Stimulated activated CD4-positive, alpha-beta T cell treated with anti-CD3 and anti-CD28 coated beads, Interleukin-4, amount 100 ng/mL, for 1 hour (primary cell): ENCODE measurements at regions not wholly inside any gene's neighbourhood (a gene's known extent, or its start where the extent isn't known, plus 50 kb on each side); places are given as distances from the start of the nearest gene placed in this dataset.

Source experiments
- DNase-seq: peaks from one replicate; pipeline ENCODE4 v3.0.0-alpha.2; 2020

DNA sequence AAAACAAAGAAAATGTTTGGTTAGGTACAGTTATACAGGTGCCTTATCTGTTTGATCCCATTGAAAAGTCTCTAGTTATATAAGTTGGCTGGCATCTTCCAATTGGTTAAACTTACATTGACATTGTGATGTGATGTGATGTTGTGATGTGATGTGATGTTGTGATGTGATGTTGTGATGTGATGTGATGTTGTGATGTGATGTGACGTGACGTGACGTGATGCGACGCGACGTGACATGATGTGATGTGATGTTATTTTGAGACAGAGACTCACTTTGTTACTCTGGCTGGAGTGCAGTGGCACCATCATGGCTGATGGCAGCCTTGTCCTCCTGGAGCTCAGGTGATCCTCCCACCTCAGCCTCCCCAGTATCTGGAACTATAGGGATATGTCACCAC lies 507.6 kb downstream of the HAO1 start:
- no peak for DNase-seq

DNA sequence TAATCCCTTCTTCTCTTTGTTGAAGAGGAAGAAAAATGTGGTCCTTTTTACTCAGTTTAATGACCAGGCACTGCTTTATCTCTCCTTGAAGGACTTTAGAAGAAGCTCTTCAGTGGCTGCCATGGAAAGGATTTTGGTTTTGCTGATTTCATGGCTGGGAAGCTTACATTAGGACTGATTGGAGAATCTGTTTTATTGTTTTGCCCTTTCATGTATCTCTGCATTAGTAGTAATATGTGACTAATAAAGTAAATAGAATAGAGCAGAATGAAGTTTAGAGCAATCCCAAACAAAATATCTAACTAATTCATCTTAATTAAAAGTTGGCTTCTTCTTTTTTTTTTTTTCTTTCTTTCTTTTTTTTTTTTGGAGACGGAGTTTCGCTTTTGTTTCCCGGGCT lies 502.9 kb downstream of the HAO1 start:
- DNase-seq = no peak

DNA sequence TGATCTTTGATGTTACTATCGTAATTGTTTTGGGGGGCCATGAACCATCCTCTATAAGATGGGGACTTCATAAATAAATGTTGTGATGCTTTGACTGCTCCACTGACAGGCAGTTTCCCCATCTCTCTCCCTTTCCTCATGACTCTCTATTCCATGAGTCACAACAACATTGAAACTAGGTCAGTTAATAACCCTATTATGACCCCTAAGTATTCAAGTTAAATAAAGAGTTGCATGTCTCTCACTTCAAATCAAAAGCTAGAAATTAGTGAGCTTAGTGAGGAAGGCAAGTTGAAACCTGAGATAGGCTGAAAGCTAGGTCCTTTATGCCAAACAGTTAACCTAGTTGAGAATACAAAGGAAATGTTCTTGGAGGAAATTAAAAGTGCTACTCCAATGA lies 491.0 kb downstream of the HAO1 start:
- no peak for DNase-seq

DNA sequence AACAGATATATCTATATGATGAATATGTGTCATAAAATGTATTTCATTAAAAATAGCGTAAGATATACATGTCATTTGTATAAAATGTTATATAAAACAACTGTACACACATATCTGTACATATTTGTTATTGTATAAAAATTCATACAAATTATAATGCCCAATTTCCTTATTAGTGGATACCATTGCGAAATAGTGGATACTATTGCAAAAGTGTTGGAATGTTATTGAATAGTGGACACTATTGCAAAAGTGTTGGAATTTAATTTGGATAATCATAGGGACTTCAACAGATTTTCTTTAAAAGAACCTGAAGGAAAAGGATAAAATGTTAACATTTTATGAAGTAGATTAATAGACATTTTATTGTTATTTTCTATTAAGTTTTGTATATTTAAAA lies 487.4 kb downstream of the HAO1 start:
- no peak for DNase-seq

DNA sequence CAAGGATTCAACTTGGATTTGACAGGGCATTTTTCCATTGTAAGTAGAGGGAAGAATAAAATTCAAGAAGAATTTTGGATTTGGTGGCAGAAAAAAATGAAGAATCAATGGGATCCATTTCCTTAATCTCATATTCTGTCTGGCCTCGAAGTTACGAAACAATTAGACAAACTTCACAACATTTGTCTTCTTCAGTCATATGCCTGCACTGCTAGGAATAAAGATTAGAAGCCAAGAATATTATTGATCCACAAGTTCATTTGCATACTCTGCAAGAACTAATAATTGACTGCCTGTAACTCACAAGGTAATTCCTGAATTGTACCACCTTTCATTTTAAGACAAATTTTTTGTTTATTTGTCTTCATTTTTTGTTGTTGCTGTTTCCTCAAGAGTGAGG lies 486.2 kb downstream of the HAO1 start:
- DNase-seq = no peak

DNA sequence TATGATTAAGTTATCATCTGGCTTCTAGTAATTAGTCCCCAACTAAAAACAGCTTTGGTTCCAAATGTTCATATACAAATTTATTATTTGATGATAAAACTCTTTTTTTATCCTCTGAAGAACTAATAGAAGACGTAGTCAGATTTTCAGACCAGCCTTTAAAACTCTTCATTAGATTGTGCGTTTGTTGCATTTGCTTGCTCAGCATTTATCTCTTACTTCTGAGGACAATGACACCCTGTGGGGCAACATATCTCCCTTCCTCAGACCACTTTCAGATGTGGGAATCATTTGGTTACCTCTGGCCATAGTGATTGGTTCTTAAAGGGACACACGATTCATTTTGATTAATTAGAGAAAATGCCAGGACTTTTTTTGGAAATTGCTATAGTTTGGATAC lies 481.8 kb downstream of the HAO1 start:
- DNase-seq = no peak

DNA sequence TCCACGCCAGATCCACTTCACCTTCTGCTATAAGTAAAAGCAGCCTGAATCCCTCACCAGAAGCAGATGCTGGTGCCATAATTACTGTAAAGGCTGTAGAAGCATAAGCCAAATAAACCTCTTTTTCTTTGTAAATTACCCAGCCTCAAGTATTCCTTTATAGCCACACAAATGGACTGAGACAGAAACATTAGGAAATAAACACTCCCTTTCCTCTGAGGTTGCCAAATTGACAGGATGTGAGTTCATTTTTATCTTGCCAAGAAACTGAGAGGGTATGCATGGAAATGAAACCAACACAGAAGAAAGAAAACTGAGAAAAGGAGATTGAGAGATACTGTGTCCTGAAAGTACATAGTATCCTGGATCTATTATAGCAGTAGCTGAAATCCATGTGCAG lies 481.2 kb downstream of the HAO1 start:
- no peak for DNase-seq

DNA sequence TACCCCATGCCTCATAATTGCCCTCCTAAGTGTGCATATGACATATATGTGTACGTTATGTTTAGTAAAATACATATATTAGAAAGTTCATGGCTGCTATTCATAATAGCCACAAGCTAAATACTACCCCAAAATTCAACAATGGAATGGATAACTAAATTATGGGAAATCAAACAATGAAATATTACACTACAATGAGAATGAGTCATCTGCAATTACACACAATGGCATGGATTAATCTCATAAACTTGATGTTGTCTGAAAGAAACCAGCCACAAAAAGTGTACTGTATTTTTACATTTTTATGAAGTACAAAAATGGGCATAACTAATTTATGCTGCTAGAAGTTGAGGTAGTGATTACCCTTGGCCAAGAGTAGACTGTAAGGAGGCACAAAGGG lies 477.0 kb downstream of the HAO1 start:
- DNase-seq = no peak

DNA sequence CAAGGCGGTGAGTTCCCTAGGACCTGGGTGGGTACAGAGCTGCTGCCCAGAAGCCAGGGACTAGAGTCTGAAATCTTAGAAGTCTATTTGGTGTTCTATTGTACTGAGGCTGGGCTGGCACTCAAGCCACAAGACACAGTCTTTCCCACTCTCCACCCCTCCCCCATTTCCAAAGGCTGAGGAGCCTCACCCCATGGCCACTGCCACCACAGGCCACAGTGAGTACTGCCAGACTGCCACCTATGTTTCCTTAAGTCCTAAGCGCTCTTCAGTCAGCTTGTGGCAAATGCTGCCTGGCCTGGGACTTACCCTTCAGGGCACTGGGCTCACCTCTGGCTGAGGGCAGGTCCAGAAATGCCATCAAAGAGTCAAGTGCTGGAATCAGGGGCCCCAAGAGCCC lies 469.3 kb downstream of the HAO1 start:
- DNase-seq = no peak

DNA sequence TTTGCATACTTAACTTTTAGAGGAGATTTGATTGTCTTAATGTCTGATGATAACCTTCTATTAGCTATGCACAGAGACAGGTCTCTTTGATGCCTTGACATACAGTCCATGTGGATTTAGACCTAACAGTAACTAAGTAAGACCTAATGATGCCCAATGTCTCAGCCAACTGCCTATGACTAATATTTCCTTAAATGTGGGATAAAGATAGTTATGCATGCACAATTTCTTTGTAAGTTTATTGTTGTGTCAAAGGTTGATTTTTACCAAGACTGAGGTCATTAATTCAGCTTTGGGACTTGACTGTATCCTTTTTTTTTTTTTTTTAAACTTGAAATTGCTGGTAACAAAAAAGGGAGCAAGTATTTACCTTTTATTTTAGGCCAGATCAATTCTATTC lies 450.0 kb downstream of the HAO1 start:
- DNase-seq = no peak

DNA sequence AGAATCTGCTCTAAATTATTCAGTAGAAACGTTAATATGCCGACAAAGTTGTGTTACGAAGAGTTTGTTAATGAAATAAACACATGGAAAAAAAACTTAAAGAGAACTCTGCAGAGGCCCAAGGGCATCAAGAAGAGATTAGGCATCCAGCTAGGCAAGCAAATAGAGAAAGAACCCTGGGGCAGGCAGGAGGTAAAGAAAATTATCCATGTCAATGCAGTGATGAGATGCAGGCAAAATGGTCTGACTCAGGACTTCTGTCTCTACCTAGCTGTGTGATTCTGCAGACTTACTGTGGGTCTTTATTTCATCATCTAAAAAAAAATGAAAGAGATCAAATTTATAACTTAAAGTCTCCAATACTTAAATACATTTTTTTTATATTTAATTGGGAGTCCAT lies 448.0 kb downstream of the HAO1 start:
- DNase-seq = no peak

DNA sequence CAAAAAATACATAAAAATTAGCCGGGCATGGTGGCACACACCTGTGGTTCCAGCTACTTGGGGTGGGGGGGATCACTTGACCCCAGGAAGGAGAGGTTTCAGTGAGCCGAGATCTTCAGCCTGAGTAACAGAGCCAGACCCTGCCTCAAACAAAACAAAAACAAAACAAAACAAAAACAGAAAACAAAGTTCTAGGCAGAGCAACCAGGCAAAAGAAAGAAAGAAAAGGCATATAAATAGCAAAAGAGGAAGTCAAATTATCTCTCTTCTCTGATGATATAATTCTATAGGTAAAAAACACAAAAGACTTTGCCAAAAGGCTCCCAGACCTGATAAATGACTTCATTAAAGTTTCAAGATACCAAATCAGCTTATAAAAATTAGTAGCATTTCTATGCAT lies 446.9 kb downstream of the HAO1 start:
- DNase-seq = no peak

DNA sequence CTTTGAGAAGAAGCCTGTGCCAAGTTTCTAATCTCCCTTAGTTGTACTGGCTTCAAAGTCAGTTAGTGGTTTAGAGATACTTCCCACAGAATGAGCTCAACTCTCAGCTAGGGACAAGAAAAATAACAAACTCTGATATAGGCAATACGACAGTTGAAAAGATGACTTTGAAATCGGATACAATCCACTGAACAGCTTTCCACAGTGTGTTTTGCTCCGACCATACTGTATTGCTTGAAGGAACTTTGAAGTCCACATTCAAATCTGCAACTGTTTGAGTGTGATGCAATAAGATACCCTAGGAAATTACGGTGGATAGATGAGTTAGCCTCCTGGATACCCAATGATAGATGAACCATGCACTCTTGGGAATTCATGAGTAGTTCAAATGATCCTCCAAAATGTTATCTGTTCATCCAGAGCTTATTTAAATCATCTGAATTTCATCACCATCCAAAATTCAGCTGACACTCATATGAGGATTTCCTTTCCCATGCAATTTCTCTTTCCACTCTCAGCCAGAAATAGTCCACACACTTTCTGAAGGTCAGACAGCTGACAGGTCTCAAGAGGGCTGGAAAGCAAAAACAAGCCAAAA lies 443.8 kb downstream of the HAO1 start:
- no peak for DNase-seq

DNA sequence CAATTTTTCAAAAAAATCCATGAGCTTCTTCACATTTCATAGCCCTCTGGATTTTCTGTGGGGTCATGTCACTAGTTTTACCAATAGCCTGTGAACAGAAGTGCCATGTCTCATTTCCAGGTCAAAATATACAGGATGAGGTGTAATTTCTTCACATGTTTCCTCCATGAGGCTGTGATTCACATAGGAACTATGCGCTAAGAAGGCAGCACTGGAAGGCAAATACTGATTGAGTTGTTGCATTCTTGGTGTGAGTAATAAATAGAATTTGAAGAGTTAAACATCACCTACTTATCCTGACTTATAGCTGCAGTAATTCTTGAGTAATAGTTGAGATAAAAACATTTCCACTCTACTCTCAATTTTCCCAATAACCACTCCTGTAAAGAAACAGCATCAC lies 442.3 kb downstream of the HAO1 start:
- DNase-seq = no peak

DNA sequence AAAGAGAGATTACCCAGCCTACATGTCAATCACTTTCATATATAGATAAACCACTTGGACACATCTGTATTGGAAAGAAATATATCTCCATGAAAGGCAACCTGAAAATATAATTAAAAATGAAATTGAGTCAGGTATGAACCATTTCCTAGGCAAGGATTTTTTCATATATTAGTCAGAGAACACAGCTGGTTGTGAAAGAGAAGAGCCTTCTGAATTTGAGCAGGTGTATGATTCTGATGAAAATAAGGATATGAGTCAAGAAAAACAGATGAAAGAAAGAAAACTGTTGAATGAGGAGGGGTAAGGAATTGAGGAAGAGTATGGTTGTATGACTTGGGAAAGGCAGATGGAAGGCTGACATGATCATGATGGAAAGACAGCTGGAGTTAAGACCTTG lies 441.1 kb downstream of the HAO1 start:
- no peak for DNase-seq

DNA sequence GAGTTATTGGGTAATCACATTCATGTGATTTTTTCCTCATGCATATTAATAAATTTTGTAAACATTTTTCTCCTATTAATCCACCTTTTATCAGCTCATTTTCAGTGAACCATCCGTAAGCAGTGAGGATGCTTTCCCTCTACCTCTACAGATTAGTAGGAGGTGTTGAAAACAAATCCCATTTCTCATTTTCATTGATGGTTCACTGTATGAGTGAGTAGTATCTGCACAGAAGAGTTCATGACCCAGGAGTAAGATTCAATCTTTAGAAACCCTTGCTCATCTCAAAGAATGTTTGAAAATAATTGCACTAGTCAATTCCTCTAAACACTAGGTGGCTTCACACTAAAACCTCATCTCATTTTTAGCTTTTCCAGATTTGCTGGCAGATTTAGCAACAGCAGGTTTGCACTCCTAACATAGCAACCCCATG lies 440.0 kb downstream of the HAO1 start:
- no peak for DNase-seq

DNA sequence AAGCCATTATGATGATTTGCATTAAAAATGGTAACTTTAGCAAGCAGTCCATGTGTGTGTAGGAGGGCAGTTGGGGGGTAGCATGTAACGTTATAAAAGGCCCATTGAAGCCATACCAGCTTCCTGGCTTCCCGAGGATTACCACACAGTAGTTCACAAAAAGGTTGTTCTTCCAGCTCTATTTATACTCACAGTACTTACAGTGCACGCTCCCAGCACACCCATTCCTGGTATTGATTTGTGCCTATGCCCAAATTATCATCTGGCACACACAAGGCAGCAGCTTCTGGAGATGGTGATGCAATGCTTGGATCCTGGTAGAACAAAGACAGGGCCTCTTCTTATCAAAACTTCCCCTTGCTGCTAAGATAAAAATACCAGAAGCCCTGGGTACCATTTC lies 436.8 kb downstream of the HAO1 start:
- DNase-seq = no peak

DNA sequence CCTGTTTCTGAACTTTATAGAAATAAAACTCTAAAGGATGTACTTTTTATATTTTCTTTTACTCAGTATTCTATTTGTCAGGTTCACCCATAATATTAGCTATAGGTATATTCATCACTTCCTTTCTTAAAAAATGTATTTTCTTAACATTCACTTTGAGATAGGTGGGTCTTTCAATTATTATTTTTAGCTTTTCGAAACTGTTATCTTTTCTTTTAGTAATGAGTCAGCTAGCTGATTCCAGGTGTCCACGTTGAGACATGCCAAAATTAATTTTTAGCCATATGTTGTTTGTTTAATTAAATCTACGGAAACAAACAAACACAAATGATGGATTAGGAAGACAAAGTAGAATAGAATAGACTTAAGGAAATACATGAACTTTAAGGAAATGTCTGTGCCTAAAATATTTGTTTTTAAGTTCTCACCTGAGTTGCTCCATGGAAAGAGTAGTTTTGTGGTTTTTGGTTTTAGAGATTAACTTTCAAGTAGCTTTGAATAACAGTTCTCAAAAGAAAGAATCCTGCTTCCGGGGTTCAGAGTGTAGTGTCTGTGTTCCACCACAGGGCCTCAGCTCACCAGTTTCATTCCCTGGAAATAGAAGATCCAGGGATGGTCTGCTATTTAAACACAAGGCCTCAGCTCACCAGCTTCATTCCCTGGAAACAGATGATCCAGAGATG lies 435.0 kb downstream of the HAO1 start:
- DNase-seq = no peak

DNA sequence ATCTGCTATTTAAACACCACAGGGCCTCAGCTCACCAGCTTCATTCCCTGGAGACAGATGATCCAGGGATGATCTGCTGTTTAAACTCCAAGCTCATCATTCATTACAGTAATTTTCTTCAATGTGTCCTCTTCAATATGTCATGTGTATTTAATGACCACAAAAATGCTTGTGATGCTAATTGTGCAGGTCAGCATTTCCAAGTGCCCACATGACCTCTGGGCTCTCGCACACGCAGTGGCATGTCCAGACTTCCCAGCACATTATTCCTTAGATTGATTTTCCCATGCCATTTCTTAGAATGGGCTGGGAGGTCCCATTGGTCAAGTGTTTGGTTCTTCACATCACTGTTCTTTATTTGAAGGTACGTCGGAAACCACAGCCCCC lies 434.4 kb downstream of the HAO1 start:
- no peak for DNase-seq

DNA sequence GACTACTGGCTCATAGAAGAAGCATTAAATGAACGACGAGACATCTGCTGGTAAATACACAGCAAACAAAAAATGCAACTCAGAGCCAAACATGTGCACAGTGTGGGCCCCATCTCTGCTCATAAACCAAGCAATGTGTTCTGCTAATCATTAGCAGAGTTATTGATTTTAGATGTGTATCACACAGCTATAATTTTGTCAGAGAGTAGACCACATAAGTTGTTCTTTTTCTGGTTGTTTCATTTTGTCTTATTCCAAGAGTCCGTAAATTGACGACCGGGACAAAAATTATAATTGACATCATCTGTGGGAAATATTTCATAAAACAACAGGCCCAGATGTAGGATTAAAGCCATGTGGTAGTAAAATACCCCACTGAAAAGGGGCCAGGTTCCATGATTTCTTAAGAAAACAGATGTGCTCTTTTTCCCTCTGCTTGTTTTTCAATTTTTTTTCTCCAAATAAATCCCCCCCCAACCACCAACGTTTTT lies 423.6 kb downstream of the HAO1 start:
- no peak for DNase-seq

DNA sequence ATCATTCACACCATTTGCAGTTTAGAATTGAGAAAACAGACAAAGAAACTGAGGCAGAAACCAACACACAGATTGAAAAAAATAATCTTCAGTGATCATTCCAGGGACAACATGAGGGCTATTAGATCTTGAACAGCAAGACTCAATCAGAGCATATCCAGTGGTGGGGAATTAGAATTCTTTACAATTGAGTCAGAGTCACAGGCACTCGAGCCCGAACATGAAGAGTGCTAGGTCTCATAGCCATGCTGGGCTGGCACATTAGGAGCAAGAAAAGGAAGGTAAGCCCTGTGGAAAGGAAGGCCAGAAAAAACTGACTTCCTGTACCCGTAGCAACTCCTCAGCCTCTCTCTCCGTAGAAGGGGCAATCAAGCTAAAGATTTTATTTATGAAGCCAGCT lies 419.9 kb downstream of the HAO1 start:
- no peak for DNase-seq

DNA sequence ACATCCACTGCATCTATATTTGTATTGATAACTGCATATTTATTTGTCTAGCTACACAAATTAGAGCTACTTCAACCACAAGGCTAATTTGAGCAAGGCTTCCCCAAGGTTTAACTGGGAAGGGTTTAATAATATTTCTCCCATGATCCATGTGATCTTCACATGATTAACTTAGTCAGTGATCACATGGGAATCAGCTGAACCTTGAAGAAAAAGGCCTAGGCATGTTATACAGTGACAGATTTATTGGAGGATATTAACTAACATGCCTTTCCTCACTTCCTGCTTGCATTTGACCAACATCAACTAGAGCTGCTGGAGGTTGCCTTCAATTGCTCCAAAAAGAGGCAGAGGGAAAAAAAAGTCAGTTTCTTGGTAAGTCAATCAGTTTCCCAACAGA lies 417.0 kb downstream of the HAO1 start:
- DNase-seq = no peak

DNA sequence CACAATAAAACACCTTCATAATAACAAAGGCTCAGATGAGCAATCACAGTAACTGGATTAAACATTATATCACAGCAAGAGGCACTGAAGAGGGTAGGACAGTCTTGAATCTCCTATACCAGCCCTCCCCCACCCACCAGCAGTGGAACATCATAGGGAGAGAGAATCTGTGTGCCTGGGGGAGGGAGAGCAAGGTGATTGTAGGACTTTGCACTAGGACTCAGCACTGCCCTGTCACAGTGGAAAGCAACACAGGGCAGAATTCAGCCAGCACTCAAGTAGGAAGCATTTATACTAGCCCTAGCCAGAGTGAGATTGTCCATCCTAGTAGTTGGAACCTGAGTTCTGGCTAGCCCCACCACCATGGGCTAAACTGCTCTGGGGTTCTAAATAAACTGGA lies 400.2 kb downstream of the HAO1 start:
- no peak for DNase-seq

DNA sequence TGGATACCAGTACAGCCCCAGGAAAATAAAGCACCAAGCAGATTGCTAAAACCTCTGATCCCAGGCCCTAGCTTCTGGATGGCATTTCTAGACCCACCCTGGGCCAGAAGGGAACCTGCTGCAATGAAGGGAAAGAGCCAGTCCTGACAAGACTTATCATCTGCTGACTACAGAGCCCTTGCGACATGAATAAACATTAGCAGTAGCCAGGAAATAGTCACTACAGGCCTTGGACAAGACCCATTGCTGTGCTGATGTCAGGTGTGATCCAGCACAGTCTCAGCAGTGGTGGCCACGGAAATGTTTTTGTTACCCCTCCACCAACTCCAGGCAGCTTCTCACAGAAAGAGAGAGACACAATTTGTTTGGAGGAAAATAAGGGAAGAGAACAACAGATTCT lies 399.3 kb downstream of the HAO1 start:
- DNase-seq = no peak

DNA sequence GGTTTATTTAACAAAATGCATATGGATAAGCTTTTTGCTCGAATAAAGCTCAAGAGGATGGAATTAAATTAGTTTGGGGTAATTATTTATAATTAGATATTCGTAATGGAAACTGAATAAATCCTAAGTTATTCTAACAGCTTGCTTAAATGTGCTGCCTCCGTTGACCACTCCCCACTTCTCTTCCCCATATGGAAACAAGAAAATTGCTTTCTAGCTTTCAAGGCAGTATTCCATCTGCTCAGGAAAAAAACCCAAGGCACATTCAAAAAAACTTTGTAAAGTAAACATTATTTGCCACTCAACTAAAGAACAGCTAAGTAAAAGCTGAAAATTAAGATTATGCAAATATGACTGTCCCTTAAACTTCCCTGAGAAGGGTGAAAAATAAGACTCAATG lies 369.2 kb downstream of the HAO1 start:
- DNase-seq = no peak
